Endodermal cell (in vitro differentiated cells): ENCODE measurements at regions not wholly inside any gene's neighbourhood (a gene's known extent, or its start where the extent isn't known, plus 50 kb on each side); places are given as distances from the start of the nearest gene placed in this dataset.

Experiments used
- DNase-seq: peaks from one replicate; pipeline ENCODE4 v3.0.0-alpha.2; 2017
- H3K27ac ChIP-seq: 2 replicates; pipeline ENCODE4 v1.5.1; 2013; ENCODE audit warnings: mild to moderate bottlenecking, low read depth, low read length, moderate library complexity
- H3K27me3 ChIP-seq: 2 replicates; pipeline ENCODE4 v1.6.1; 2013; ENCODE audit warnings: mild to moderate bottlenecking, low read length, moderate library complexity; ENCODE audit not compliant: insufficient read depth, control insufficient read depth, poor library complexity, severe bottlenecking
- H3K36me3 ChIP-seq: 2 replicates; pipeline ENCODE4 v1.7.0; 2013; ENCODE audit warnings: mild to moderate bottlenecking, low read length, moderate library complexity; ENCODE audit not compliant: control insufficient read depth, insufficient read depth
- H3K4me1 ChIP-seq: one replicate; pipeline ENCODE4 v1.7.0; 2013; ENCODE audit warnings: low read length; ENCODE audit not compliant: control insufficient read depth, insufficient read depth
- H3K4me3 ChIP-seq: 2 replicates; pipeline ENCODE4 v1.5.1; 2013; ENCODE audit warnings: mild to moderate bottlenecking, low read length, moderate library complexity
- H3K9ac ChIP-seq: 2 replicates; pipeline ENCODE4 v1.6.1; 2013; ENCODE audit warnings: mild to moderate bottlenecking, low read length, moderate library complexity; ENCODE audit not compliant: poor library complexity, severe bottlenecking; ENCODE audit errors: extremely low read depth
- H3K9me3 ChIP-seq: 2 replicates; pipeline ENCODE4 v1.6.1; 2013; ENCODE audit warnings: mild to moderate bottlenecking, low read length, moderate library complexity; ENCODE audit not compliant: control insufficient read depth
- H3K27ac Mint-ChIP-seq: 2 replicates; pipeline ENCODE4 v1.8.0; 2020; ENCODE audit warnings: mixed read lengths
- H3K27me3 Mint-ChIP-seq: 2 replicates; pipeline ENCODE4 v1.8.0; 2021; ENCODE audit warnings: mild to moderate bottlenecking, mixed read lengths; ENCODE audit not compliant: insufficient read depth
- H3K36me3 Mint-ChIP-seq: 2 replicates; pipeline ENCODE4 v1.8.0; 2020; ENCODE audit warnings: low read depth, mixed read lengths
- H3K4me1 Mint-ChIP-seq: 2 replicates; pipeline ENCODE4 v1.8.0; 2020; ENCODE audit warnings: mixed read lengths
- H3K4me3 Mint-ChIP-seq: 2 replicates; pipeline ENCODE4 v1.8.0; 2020; ENCODE audit warnings: mild to moderate bottlenecking, moderate library complexity, mixed read lengths
- H3K9me3 Mint-ChIP-seq: 2 replicates; pipeline ENCODE4 v1.8.0; 2020; ENCODE audit warnings: mild to moderate bottlenecking, mixed read lengths
- CTCF ChIP-seq: fragments of 200-600 bp; sonication (generic); conservative IDR thresholded peaks from 2 replicates; pipeline ENCODE4 v1.5.0; 2021; ENCODE audit warnings: antibody characterized with exemption, mild to moderate bottlenecking
- WGBS, 2 experiments: methylation state at CpG; one replicate each; pipeline versions ENCODE4 v1.1.5 to v1.1.7; 2013; ENCODE audit warnings: missing lambda C conversion rate in 2 of 2, mixed read lengths in 1 of 2; ENCODE audit not compliant: insufficient coverage in 1 of 2, insufficient read length in 1 of 2; 5-methylcytosine and 5-hydroxymethylcytosine counted together

- Mint-ChIP-seq H3K4me3 (no peak overlapping the region), H3K9me3 (peaks cover 24% of the 10 kb centered on the region), H3K4me1 (no peaks in the 10 kb centered on the region), H3K27ac (no peak overlapping the region), H3K27me3 (no peaks in the 10 kb centered on the region), H3K36me3 (no peaks in the 10 kb centered on the region)
- Histone ChIP-seq H3K4me1 (no peaks in the 10 kb centered on the region), H3K36me3 (no peaks in the 10 kb centered on the region), H3K27me3 (no peaks in the 10 kb centered on the region), H3K9me3 (no peaks in the 10 kb centered on the region), H3K4me3 (no peak overlapping the region), H3K9ac (no peak overlapping the region), H3K27ac (no peak overlapping the region)
- 82% methylated on average over 3 of the region's 3 CpGs; no CpG with 5 or more reads in 1 of the 2 experiments for WGBS, 2 experiments
- no peak for TF ChIP-seq CTCF
- DNase-seq = no peak
These were observed 136.2 kb upstream of the MED14 start for GRCh38 chrX:40871385-40872082.

- H3K4me3 Mint-ChIP-seq = no peak overlapping the region
- no peak overlapping the region for H3K4me3 ChIP-seq
- H3K27ac ChIP-seq = no peak overlapping the region
- H3K36me3 Mint-ChIP-seq = no peaks in the 10 kb centered on the region
- H3K4me1 ChIP-seq = no peaks in the 10 kb centered on the region
- no peaks in the 10 kb centered on the region for H3K36me3 ChIP-seq
- H3K27me3 Mint-ChIP-seq = no peaks in the 10 kb centered on the region
- H3K27me3 ChIP-seq = no peaks in the 10 kb centered on the region
- H3K27ac Mint-ChIP-seq = no peak overlapping the region
- H3K4me1 Mint-ChIP-seq = no peaks in the 10 kb centered on the region
- no peak for TF ChIP-seq CTCF
- H3K9me3 ChIP-seq = no peaks in the 10 kb centered on the region
- H3K9me3 Mint-ChIP-seq = peaks cover 24% of the 10 kb centered on the region
- 100% methylated on average over 1 of the region's 1 CpG; no CpG with 5 or more reads in 1 of the 2 experiments for WGBS, 2 experiments
- H3K9ac ChIP-seq = no peak overlapping the region
- DNase-seq = no peak
These were observed 137.0 kb upstream of the MED14 start for GRCh38 chrX:40872351-40872750.

- no peak overlapping the region for H3K27ac Mint-ChIP-seq
- H3K27me3 ChIP-seq = no peaks in the 10 kb centered on the region
- no peak overlapping the region for H3K9ac ChIP-seq
- H3K9me3 ChIP-seq = no peaks in the 10 kb centered on the region
- H3K27ac ChIP-seq = no peak overlapping the region
- no peaks in the 10 kb centered on the region for H3K36me3 Mint-ChIP-seq
- no peak overlapping the region for H3K4me3 ChIP-seq
- peaks cover 22% of the 10 kb centered on the region for H3K9me3 Mint-ChIP-seq
- TF ChIP-seq CTCF = no peak
- no peak for DNase-seq
- peaks cover 12% of the 10 kb centered on the region for H3K4me1 Mint-ChIP-seq
- no peak overlapping the region for H3K4me3 Mint-ChIP-seq
- H3K4me1 ChIP-seq = no peaks in the 10 kb centered on the region
- no peaks in the 10 kb centered on the region for H3K27me3 Mint-ChIP-seq
- no peaks in the 10 kb centered on the region for H3K36me3 ChIP-seq
- 92 to 100% methylated on average over 1 to 2 of the region's 3 CpGs for WGBS, 2 experiments
These were observed 140.1 kb upstream of the MED14 start for GRCh38 chrX:40875476-40875875.
